T follicular helper cell (primary cell): ENCODE measurements at regions not wholly inside any gene's neighbourhood (a gene's known extent, or its start where the extent isn't known, plus 50 kb on each side); places are given as distances from the start of the nearest gene placed in this dataset.
"Not testable (repeated sequence)": the region's sequence is repeated elsewhere in the genome, so short reads cannot be mapped to it uniquely, and the experiment has no call there.

Source experiments
- DNase-seq: peaks from one replicate; pipeline ENCODE4 v3.0.0-alpha.2; 2020; ENCODE audit warnings: low read depth

GRCh38 chr9:115401756-115402327, 283.9 kb upstream of the TNC start:
- DNase-seq: no peak

- DNase-seq: no peak
Observed at GRCh38 chr9:115403753-115404152, 285.8 kb upstream of the TNC start.

GRCh38 chr9:115404311-115404710, 286.4 kb upstream of the TNC start:
- DNase-seq: no peak

- DNase-seq: no peak
Observed at GRCh38 chr9:115411516-115411915, 293.6 kb upstream of the TNC start.

- DNase-seq: no peak
Observed at GRCh38 chr9:115411993-115412452, 294.1 kb upstream of the TNC start.

- no peak for DNase-seq
Observed at GRCh38 chr9:115412656-115413055, 294.7 kb upstream of the TNC start.

GRCh38 chr9:115413304-115413703, 295.3 kb upstream of the TNC start:
- no peak for DNase-seq

GRCh38 chr9:115413766-115414382, 295.9 kb upstream of the TNC start:
- DNase-seq: no peak

GRCh38 chr9:115414561-115414960, 296.6 kb upstream of the TNC start:
- DNase-seq: no peak

- DNase-seq: no peak
Observed at GRCh38 chr9:115415450-115415849, 297.5 kb upstream of the TNC start.

- no peak for DNase-seq
Observed at GRCh38 chr9:115416299-115416698, 298.3 kb upstream of the TNC start.

GRCh38 chr9:115418181-115418580, 300.2 kb upstream of the TNC start:
- DNase-seq: not testable (repeated sequence)

GRCh38 chr9:115422932-115423440, 305.0 kb upstream of the TNC start:
- no peak for DNase-seq

GRCh38 chr9:115423646-115424045, 305.7 kb upstream of the TNC start:
- no peak for DNase-seq

- no peak for DNase-seq
Observed at GRCh38 chr9:115425601-115426000, 307.6 kb upstream of the TNC start.

- DNase-seq: no peak
Observed at GRCh38 chr9:115437418-115437817, 319.5 kb upstream of the TNC start.

GRCh38 chr9:115439641-115440040, 321.7 kb upstream of the TNC start:
- DNase-seq: no peak

GRCh38 chr9:115442054-115442453, 324.1 kb upstream of the TNC start:
- DNase-seq: no peak

GRCh38 chr9:115443890-115444289, 325.9 kb upstream of the TNC start:
- DNase-seq: no peak

GRCh38 chr9:115444959-115445358, 327.0 kb upstream of the TNC start:
- DNase-seq: no peak

- no peak for DNase-seq
Observed at GRCh38 chr9:115445655-115446054, 327.7 kb upstream of the TNC start.

- DNase-seq: no peak
Observed at GRCh38 chr9:115456515-115456914, 338.6 kb upstream of the TNC start.

- no peak for DNase-seq
Observed at GRCh38 chr9:115461280-115461679, 343.3 kb upstream of the TNC start.

GRCh38 chr9:115462623-115463022, 344.7 kb upstream of the TNC start:
- no peak for DNase-seq
